Lower leg skin (tissue), 4 donors: ENCODE measurements at regions not wholly inside any gene's neighbourhood (a gene's known extent, or its start where the extent isn't known, plus 50 kb on each side); places are given as distances from the start of the nearest gene placed in this dataset.

Source experiments
- DNase-seq, 2 donors: peaks; one replicate each; pipeline ENCODE4 v3.0.0-alpha.2; 2019; ENCODE audit warnings: low spot score in 2 of 2
- H3K4me3 ChIP-seq: fragments of 200-600 bp; sonication (generic); 2 replicates; pipeline ENCODE4 v1.5.1; 2017; ENCODE audit warnings: mild to moderate bottlenecking, low read depth; ENCODE audit not compliant: poor library complexity, severe bottlenecking
- POLR2A ChIP-seq, 2 donors: fragments of 450-650 bp; IDR thresholded peaks; one replicate each; pipeline ENCODE4 v1.6.1; 2016 to 2017; ENCODE audit warnings: antibody characterized with exemption in 2 of 2, mild to moderate bottlenecking in 1 of 2, moderate library complexity in 1 of 2
- whole genome bisulfite sequencing, 2 donors: methylation state at CpG; one replicate each; pipeline ENCODE4 v1.1.5; 2018; 5-methylcytosine and 5-hydroxymethylcytosine counted together
- intact Hi-C: fragments of 100-400 bp; cut with DNase I; formaldehyde crosslinking; loops from one replicate; pipeline ENCODE4 v1.15.0; 2023; ENCODE audit warnings: low total_unique reads
- TF ChIP-seq, protein P1 (sequence below), 3 donors: fragments of 450-650 bp; IDR thresholded peaks; one replicate each; pipeline ENCODE4 v1.5.1; 2016; ENCODE audit warnings: antibody characterized with exemption in 3 of 3, mild to moderate bottlenecking in 3 of 3, moderate library complexity in 2 of 3

DNA sequence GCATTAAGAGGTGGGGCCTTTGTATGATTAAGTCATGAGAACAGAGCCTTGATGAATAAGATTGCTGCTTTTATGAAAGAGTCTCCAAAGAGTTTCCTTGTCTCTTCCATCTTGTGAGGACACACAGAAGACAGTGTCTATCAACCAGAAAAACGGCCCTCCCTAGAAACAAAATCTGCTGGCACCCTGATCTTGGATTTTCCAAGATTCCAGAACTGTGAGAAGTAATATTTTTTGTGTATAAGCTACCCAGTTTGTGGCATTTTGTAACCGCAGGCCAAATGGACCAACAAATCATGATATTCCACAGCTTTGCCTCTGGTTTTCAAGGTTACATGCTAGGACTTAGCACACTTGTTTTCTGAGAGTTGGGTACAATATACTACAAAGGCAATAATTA, 687.8 kb downstream of the TDRD15 start:
- no peak overlapping the region for H3K4me3 ChIP-seq
- intact Hi-C loops = no loop called here
- TF ChIP-seq, protein P1, sequence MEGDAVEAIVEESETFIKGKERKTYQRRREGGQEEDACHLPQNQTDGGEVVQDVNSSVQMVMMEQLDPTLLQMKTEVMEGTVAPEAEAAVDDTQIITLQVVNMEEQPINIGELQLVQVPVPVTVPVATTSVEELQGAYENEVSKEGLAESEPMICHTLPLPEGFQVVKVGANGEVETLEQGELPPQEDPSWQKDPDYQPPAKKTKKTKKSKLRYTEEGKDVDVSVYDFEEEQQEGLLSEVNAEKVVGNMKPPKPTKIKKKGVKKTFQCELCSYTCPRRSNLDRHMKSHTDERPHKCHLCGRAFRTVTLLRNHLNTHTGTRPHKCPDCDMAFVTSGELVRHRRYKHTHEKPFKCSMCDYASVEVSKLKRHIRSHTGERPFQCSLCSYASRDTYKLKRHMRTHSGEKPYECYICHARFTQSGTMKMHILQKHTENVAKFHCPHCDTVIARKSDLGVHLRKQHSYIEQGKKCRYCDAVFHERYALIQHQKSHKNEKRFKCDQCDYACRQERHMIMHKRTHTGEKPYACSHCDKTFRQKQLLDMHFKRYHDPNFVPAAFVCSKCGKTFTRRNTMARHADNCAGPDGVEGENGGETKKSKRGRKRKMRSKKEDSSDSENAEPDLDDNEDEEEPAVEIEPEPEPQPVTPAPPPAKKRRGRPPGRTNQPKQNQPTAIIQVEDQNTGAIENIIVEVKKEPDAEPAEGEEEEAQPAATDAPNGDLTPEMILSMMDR (IDR thresholded peaks at IDR 0.05) = no peak
- no peak for TF ChIP-seq POLR2A (IDR thresholded peaks at IDR 0.05)
- 55 to 69% methylated on average over 2 of the region's 2 CpGs for WGBS, 2 donors
- no peak for DNase-seq

DNA sequence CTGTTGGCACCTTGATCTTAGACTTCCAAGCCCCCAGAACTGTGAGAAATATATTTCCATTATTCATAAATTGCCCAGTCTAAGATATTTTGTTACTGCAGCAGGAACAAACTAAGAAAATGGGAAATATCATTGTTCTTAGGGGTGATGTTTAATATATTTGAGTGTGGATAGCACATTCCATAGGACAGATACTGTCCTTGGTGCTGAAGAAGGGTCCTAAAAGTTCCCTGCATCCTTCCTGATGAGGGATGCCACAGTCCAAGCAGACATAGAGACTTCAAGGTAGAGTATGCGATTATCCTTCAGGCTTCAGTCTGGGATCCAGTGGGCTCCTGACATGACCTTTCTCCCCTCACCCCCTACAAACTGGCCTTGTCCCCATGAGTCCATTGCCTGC, 689.0 kb downstream of the TDRD15 start:
- TF ChIP-seq, protein P1 (IDR thresholded peaks at IDR 0.05) = no peak
- TF ChIP-seq POLR2A (IDR thresholded peaks at IDR 0.05) = no peak
- DNase-seq = no peak
- intact Hi-C loops = no loop called here
- no peak overlapping the region for H3K4me3 ChIP-seq
- 81 to 95% methylated on average over 1 of the region's 1 CpG for WGBS, 2 donors

DNA sequence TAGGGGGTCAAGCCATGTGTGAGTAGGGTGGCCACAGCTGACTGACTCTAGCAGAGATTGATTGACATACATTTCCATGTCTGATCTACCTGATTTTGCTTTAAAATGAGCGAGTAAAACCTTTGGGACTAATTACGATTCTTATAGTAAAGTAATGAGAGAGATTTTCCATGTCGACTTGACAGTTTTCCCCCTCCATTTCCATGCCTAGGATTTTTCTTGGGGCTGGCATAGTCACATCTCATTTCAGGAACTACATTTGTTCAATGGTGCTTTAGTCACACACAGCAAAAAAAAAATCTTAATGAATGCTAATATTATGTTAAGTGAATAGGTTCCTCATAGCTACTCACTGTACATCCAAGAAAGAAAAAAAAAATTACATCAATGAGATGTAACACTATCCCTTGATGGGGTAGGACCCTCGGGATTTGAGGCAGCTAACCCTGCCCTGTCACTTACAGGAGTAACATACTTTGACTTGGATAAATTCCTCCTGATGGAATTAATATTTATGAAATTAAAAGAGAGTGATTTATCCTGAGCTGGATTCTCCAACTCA, 690.9 kb downstream of the TDRD15 start:
- intact Hi-C loops = no loop called here
- no peak overlapping the region for H3K4me3 ChIP-seq
- TF ChIP-seq POLR2A (IDR thresholded peaks at IDR 0.05) = no peak
- TF ChIP-seq, protein P1 (IDR thresholded peaks at IDR 0.05) = no peak
- WGBS, 2 donors = 78 to 79% methylated on average over 4 of the region's 4 CpGs
- no peak for DNase-seq

DNA sequence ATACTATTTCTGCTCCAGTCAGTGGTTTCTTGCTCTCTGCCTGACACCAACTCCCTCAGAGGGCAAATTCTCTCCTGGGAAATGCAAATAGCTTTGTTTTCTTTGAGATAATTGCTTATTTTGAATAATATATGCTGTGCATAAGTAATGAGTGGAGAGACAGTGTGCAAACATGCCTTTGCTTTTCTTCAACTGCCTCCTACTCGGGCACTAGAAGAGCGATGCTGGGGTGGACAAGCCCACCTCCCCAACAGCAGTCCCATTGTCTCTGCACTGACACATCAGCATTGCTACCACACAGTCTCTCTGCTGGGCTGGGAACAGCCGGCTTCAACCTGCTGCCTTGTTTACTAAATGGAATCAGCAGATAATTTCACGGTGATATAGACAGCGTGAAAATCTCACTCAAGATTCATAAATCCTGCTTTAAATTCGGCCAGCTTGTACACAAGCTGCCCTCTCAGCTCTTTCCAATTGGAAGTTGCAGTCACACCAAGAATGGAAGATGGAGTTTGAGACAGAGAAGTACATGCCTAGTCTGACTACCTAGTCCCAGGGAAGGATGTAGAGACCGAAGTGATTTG, 694.5 kb downstream of the TDRD15 start:
- no peak overlapping the region for H3K4me3 ChIP-seq
- intact Hi-C loops = no loop called here
- TF ChIP-seq, protein P1 (IDR thresholded peaks at IDR 0.05) = no peak
- no peak for TF ChIP-seq POLR2A (IDR thresholded peaks at IDR 0.05)
- DNase-seq = no peak
- 80% methylated on average over 7 of the region's 7 CpGs for WGBS, 2 donors

DNA sequence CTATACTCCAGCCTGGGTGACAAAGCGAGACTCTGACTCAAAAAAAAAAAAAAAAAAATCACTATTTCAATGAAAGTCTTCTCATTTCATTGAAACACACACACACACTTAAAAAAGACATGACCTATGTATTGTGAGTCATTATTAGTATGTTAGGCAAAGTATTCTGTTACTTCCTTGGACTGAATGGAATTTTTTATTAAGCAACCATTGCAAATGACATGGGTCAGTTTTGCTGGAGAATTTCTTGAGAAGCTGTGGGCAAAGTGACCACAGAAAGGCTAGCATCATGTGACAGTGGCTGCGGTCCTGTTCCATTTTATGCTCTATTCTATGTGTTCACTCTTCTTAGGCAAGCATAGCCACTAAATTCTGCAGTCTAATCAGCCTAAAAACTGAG, 695.7 kb downstream of the TDRD15 start:
- intact Hi-C loops = no loop called here
- TF ChIP-seq, protein P1 (IDR thresholded peaks at IDR 0.05) = no peak
- no peak for TF ChIP-seq POLR2A (IDR thresholded peaks at IDR 0.05)
- WGBS, 2 donors = 93 to 96% methylated on average over 2 of the region's 2 CpGs

DNA sequence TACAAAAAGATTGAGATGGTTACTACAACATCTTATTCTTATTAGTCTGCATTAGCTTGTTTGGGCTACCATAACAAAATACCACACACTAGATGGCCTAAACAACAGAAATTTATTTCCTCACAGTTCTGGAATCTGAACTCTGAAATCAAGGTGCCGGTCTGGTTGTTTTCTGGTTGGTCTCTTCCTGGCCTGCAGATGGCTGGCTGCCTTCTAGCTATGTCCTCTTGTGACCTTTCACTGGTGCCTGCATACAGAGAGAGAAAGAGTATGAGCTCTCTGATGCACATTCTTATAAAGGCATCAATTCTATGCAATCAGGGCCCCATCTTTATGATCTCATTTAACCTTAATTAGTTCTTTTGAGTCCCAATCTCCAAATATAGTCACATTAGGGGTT, 696.5 kb downstream of the TDRD15 start:
- intact Hi-C loops = no loop called here
- no peak for DNase-seq
- no peak for TF ChIP-seq POLR2A (IDR thresholded peaks at IDR 0.05)
- TF ChIP-seq, protein P1 (IDR thresholded peaks at IDR 0.05) = no peak
- 65 to 80% methylated on average over 1 of the region's 1 CpG for WGBS, 2 donors
- no peak overlapping the region for H3K4me3 ChIP-seq

More for the DNA sequence above, 695.7 kb downstream of the TDRD15 start:
- DNase-seq = no peak
- H3K4me3 ChIP-seq = no peak overlapping the region
